ENCODE measurements at regions not wholly inside any gene's neighbourhood (a gene's known extent, or its start where the extent isn't known, plus 50 kb on each side); places are given as distances from the start of the nearest gene placed in this dataset.

DNA sequence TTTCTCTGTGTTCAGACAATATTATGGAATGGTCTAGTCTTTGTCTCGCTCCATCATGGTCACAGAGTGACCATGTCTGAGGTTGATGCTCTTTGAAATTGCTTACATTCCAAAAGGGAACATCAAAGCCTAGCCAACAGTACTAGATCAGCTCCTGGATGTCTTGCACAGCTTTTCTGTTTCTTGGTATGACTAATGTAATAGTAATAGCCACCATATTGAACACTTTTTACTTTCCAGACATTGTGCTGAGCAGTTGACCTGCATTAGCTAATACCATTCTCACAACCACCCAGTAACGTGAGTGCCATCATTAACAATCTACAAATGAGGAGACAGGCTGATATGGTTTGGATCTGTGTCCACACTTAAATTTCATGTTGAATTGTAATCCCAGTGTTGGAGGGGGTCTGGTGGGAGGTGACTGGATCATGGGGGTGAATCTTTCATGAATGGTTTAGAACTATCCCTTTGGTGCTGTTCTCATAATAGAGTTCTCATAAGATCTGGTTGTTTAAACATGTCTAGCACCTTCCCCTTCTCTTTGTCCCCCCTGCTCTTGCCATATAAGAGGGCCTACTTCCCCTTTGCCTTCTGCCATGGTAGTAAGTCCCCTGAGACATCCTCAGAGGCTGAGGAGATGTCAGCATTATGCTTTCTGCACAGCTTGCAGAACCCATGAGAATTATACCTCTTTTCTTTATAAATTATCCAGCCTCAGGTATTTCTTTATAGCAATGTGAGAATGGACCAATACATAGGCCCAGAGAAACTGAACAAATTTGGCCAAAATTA is 577.5 kb upstream of the CLINT1 start:
- H3K79me2 ChIP-seq (ENCODE audit: insufficient read depth, low read length) = no peaks in the 10 kb centered on the region
- no peaks in the 10 kb centered on the region for H3F3A ChIP-seq (ENCODE audit: insufficient read depth)
- H3K36me3 ChIP-seq (ENCODE audit: low read length) = no peaks in the 10 kb centered on the region
- H3K9me3 ChIP-seq (ENCODE audit: insufficient read depth, low read length) = no peaks in the 10 kb centered on the region
- TF ChIP-seq EZH2phosphoT487 (conservative IDR thresholded peaks at IDR 0.05; ENCODE audit: low read length) = no peak
- TF ChIP-seq, protein P1, sequence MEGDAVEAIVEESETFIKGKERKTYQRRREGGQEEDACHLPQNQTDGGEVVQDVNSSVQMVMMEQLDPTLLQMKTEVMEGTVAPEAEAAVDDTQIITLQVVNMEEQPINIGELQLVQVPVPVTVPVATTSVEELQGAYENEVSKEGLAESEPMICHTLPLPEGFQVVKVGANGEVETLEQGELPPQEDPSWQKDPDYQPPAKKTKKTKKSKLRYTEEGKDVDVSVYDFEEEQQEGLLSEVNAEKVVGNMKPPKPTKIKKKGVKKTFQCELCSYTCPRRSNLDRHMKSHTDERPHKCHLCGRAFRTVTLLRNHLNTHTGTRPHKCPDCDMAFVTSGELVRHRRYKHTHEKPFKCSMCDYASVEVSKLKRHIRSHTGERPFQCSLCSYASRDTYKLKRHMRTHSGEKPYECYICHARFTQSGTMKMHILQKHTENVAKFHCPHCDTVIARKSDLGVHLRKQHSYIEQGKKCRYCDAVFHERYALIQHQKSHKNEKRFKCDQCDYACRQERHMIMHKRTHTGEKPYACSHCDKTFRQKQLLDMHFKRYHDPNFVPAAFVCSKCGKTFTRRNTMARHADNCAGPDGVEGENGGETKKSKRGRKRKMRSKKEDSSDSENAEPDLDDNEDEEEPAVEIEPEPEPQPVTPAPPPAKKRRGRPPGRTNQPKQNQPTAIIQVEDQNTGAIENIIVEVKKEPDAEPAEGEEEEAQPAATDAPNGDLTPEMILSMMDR (IDR thresholded peaks at IDR 0.05; ENCODE audit: insufficient read depth, low read length, poor library complexity, severe bottlenecking) = no peak
- H3K27me3 ChIP-seq (ENCODE audit: low read length) = no peaks in the 10 kb centered on the region
- peak overlapping the region; percentile 5 for H3K4me2 ChIP-seq (ENCODE audit: low read depth, low read length, poor library complexity, severe bottlenecking)
- H3K9me2 ChIP-seq (replicated peaks; ENCODE audit: insufficient read depth, low read length) = no peaks in the 10 kb centered on the region
- no peak overlapping the region for H3K4me3 ChIP-seq (ENCODE audit: insufficient read depth, low read length, poor library complexity, severe bottlenecking)
- H3K27ac ChIP-seq (ENCODE audit: low read depth, low read length) = peak overlapping the region; percentile 12; the same call in 1 of the 2 replicates
- H3K9ac ChIP-seq (ENCODE audit: low read length) = no peak overlapping the region
- H2AFZ ChIP-seq (ENCODE audit: low read depth, low read length, severe bottlenecking) = no peak overlapping the region
- no peaks in the 10 kb centered on the region for H4K20me1 ChIP-seq (ENCODE audit: low read depth, low read length)

DNA sequence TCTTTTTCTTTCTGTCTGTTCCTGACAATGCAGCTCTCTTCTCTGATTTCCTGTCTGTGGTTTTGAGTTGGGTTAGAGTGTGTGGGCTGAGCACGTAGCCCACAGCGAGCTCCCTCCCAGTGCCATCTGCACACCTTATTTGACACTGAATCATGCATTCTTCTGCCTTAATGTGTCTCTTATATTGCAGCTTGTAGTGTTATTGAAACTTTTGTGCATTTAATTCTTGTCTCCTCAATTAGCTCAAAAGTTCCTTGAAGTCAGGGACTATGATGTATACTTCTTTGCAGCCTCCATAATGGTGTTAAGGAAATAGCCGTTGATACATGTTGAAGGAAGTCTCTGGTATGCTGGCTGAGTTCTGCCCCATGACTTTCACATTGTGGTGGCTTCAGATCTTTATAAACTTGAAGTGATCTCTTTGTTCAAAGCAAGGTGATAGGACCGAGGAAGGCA is 576.2 kb upstream of the CLINT1 start:
- no peaks in the 10 kb centered on the region for H3F3A ChIP-seq (ENCODE audit: insufficient read depth)
- no peaks in the 10 kb centered on the region for H4K20me1 ChIP-seq (ENCODE audit: low read depth, low read length)
- no peak overlapping the region for H2AFZ ChIP-seq (ENCODE audit: low read depth, low read length, severe bottlenecking)
- no peaks in the 10 kb centered on the region for H3K79me2 ChIP-seq (ENCODE audit: insufficient read depth, low read length)
- H3K36me3 ChIP-seq (ENCODE audit: low read length) = peaks cover 4% of the 10 kb centered on the region; the same call in 1 of the 2 replicates
- H3K4me2 ChIP-seq (ENCODE audit: low read depth, low read length, poor library complexity, severe bottlenecking) = peak overlapping the region; percentile 57
- TF ChIP-seq EZH2phosphoT487 (conservative IDR thresholded peaks at IDR 0.05; ENCODE audit: low read length) = no peak
- TF ChIP-seq, protein P1 (IDR thresholded peaks at IDR 0.05; ENCODE audit: insufficient read depth, low read length, poor library complexity, severe bottlenecking) = no peak
- H3K27me3 ChIP-seq (ENCODE audit: low read length) = no peaks in the 10 kb centered on the region
- no peaks in the 10 kb centered on the region for H3K9me3 ChIP-seq (ENCODE audit: insufficient read depth, low read length)
- peak overlapping the region; percentile 79 for H3K27ac ChIP-seq (ENCODE audit: low read depth, low read length)
- H3K9me2 ChIP-seq (replicated peaks; ENCODE audit: insufficient read depth, low read length) = no peaks in the 10 kb centered on the region
- no peak overlapping the region for H3K4me3 ChIP-seq (ENCODE audit: insufficient read depth, low read length, poor library complexity, severe bottlenecking)
- peak overlapping the region; percentile 29; the same call in 1 of the 2 replicates for H3K9ac ChIP-seq (ENCODE audit: low read length)

DNA sequence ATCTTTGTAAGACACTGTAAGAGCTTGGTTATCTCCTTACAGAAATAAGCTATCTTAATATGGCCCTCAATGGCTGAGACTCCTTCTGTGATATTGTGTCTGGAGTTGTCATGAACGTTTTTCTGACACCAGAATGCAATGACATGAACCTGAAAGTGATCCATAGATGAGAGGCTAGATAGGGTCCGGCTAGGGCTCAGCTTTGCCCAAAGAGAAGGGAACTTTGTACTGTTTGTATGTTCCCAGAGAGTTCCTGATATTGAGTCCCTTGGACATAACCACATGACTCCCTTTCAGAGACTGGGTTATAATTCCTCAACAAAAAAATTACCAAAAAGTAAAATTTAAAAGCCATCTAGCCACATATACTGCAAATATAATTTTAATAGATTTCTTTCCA is 575.8 kb upstream of the CLINT1 start:
- TF ChIP-seq, protein P1 (IDR thresholded peaks at IDR 0.05; ENCODE audit: insufficient read depth, low read length, poor library complexity, severe bottlenecking) = no peak
- no peak for TF ChIP-seq EZH2phosphoT487 (conservative IDR thresholded peaks at IDR 0.05; ENCODE audit: low read length)
- peak overlapping the region; percentile 79 for H3K27ac ChIP-seq (ENCODE audit: low read depth, low read length)
- no peak overlapping the region for H3K4me3 ChIP-seq (ENCODE audit: insufficient read depth, low read length, poor library complexity, severe bottlenecking)
- H2AFZ ChIP-seq (ENCODE audit: low read depth, low read length, severe bottlenecking) = no peak overlapping the region
- H3K9ac ChIP-seq (ENCODE audit: low read length) = peak overlapping the region; percentile 29; the same call in 1 of the 2 replicates
- H3K9me3 ChIP-seq (ENCODE audit: insufficient read depth, low read length) = no peaks in the 10 kb centered on the region
- no peaks in the 10 kb centered on the region for H3F3A ChIP-seq (ENCODE audit: insufficient read depth)
- no peaks in the 10 kb centered on the region for H3K27me3 ChIP-seq (ENCODE audit: low read length)
- H4K20me1 ChIP-seq (ENCODE audit: low read depth, low read length) = no peaks in the 10 kb centered on the region
- peak overlapping the region; percentile 57 for H3K4me2 ChIP-seq (ENCODE audit: low read depth, low read length, poor library complexity, severe bottlenecking)
- no peaks in the 10 kb centered on the region for H3K79me2 ChIP-seq (ENCODE audit: insufficient read depth, low read length)
- no peaks in the 10 kb centered on the region for H3K9me2 ChIP-seq (replicated peaks; ENCODE audit: insufficient read depth, low read length)
- H3K36me3 ChIP-seq (ENCODE audit: low read length) = peaks cover 4% of the 10 kb centered on the region; the same call in 1 of the 2 replicates

Data from SU-DHL-6 (cell line).